Inflammatory macrophage treated with lipopolysaccharide for 4 hours (primary cell): ENCODE measurements at regions not wholly inside any gene's neighbourhood (a gene's known extent, or its start where the extent isn't known, plus 50 kb on each side); places are given as distances from the start of the nearest gene placed in this dataset.
"Not testable (repeated sequence)": the region's sequence is repeated elsewhere in the genome, so short reads cannot be mapped to it uniquely, and the experiment has no call there.

Source experiments
- DNase-seq: peaks from one replicate; pipeline ENCODE4 v3.0.0-alpha.2; 2020

- no peak for DNase-seq
Observed at GRCh38 chr10:8349610-8350249, 295.2 kb downstream of the GATA3 start.

GRCh38 chr10:8350250-8350967 is 295.9 kb downstream of the GATA3 start:
- DNase-seq = no peak

GRCh38 chr10:8352171-8353075 is 297.9 kb downstream of the GATA3 start:
- no peak for DNase-seq

GRCh38 chr10:8356283-8356682 is 301.8 kb downstream of the GATA3 start:
- DNase-seq = no peak

- no peak for DNase-seq
Observed at GRCh38 chr10:8359467-8359866, 305.0 kb downstream of the GATA3 start.

- no peak for DNase-seq
Observed at GRCh38 chr10:8360365-8360764, 305.9 kb downstream of the GATA3 start.

GRCh38 chr10:8360814-8361509 is 306.5 kb downstream of the GATA3 start:
- no peak for DNase-seq

- DNase-seq = no peak
Observed at GRCh38 chr10:8361510-8361844, 307.0 kb downstream of the GATA3 start.

GRCh38 chr10:8365935-8366911 is 311.7 kb downstream of the GATA3 start:
- DNase-seq = no peak

- DNase-seq = not testable (repeated sequence)
Observed at GRCh38 chr10:8367672-8368411, 313.4 kb downstream of the GATA3 start.

GRCh38 chr10:8369666-8370065 is 315.2 kb downstream of the GATA3 start:
- DNase-seq = no peak

- DNase-seq = no peak
Observed at GRCh38 chr10:8374334-8374733, 319.8 kb downstream of the GATA3 start.

GRCh38 chr10:8375137-8375536 is 320.6 kb downstream of the GATA3 start:
- DNase-seq = no peak

GRCh38 chr10:8378198-8378983 is 323.9 kb downstream of the GATA3 start:
- DNase-seq = no peak

- no peak for DNase-seq
Observed at GRCh38 chr10:8379906-8380832, 325.7 kb downstream of the GATA3 start.

GRCh38 chr10:8380833-8381496 is 326.5 kb downstream of the GATA3 start:
- no peak for DNase-seq

- DNase-seq = no peak
Observed at GRCh38 chr10:8386781-8387180, 332.3 kb downstream of the GATA3 start.

GRCh38 chr10:8389630-8390029 is 335.1 kb downstream of the GATA3 start:
- DNase-seq = no peak

GRCh38 chr10:8392216-8392615 is 337.7 kb downstream of the GATA3 start:
- no peak for DNase-seq
